Activated CD4-positive, alpha-beta T cell treated with anti-CD3 and anti-CD28 coated beads for 48 hours (primary cell): ENCODE measurements at regions not wholly inside any gene's neighbourhood (a gene's known extent, or its start where the extent isn't known, plus 50 kb on each side); places are given as distances from the start of the nearest gene placed in this dataset.
"Not testable (repeated sequence)": the region's sequence is repeated elsewhere in the genome, so short reads cannot be mapped to it uniquely, and the experiment has no call there.

Source experiments
- DNase-seq: peaks from one replicate; pipeline ENCODE4 v3.0.0-alpha.2; 2020

DNA sequence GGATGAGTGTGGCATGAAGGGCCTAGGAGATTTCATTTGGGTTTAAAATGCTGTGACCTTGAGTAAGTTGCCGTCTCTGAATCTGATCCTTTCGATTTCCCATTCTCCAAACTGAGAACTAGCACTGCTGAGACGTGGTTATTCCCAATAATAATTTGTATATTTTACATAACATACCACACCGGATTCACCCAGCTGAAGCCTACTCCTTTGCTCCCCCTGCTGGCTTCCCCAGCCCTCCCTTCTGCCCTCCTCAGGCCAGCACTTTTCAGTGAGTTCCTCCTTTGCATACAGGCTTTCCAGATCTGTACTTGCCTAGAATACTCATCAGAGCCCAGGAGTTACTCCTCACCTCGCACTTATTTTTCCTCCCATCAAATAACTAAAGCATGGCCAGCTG, 255.1 kb downstream of the OR4F29 start:
- DNase-seq = not testable (repeated sequence)

- DNase-seq = peak; percentile 4
Measured at GRCh38 chr1:191296-192049, 260.0 kb downstream of the OR4F29 start.

DNA sequence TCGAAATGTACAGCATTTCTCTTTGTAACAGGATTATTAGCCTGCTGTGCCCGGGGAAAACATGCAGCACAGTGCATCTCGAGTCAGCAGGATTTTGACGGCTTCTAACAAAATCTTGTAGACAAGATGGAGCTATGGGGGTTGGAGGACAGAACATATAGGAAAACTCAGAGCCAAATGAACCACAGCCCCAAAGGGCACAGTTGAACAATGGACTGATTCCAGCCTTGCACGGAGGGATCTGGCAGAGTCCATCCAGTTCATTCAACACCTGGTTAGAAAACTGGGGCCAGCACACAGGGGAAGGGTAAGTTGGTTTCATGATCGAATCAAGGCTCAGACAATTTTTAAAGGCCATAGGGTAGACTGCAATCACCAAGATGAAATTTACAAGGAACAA, 260.8 kb downstream of the OR4F29 start:
- not testable (repeated sequence) for DNase-seq

DNA sequence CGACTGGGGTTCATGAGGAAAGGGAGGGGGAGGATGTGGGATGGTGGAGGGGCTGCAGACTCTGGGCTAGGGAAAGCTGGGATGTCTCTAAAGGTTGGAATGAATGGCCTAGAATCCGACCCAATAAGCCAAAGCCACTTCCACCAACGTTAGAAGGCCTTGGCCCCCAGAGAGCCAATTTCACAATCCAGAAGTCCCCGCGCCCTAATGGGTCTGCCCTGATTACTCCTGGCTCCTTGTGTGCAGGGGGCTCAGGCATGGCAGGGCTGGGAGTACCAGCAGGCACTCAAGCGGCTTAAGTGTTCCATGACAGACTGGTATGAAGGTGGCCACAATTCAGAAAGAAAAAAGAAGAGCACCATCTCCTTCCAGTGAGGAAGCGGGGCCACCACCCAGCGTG, 261.6 kb downstream of the OR4F29 start:
- not testable (repeated sequence) for DNase-seq

DNA sequence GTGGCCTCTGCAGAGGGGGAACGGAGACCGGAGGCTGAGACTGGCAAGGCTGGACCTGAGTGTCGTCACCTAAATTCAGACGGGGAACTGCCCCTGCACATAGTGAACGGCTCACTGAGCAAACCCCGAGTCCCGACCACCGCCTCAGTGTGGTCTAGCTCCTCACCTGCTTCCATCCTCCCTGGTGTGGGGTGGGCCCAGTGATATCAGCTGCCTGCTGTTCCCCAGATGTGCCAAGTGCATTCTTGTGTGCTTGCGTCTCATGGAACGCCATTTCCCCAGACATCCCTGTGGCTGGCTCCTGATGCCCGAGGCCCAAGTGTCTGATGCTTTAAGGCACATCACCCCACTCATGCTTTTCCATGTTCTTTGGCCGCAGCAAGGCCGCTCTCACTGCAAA, 262.2 kb downstream of the OR4F29 start:
- DNase-seq = not testable (repeated sequence)

DNA sequence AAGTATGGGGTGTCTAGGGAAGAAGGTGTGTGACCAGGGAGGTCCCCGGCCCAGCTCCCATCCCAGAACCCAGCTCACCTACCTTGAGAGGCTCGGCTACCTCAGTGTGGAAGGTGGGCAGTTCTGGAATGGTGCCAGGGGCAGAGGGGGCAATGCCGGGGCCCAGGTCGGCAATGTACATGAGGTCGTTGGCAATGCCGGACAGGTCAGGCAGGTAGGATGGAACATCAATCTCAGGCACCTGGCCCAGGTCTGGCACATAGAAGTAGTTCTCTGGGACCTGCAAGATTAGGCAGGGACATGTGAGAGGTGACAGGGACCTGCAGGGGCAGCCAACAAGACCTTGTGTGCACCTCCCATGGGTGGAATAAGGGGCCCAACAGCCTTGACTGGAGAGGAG, 264.2 kb downstream of the OR4F29 start:
- DNase-seq = not testable (repeated sequence)

DNA sequence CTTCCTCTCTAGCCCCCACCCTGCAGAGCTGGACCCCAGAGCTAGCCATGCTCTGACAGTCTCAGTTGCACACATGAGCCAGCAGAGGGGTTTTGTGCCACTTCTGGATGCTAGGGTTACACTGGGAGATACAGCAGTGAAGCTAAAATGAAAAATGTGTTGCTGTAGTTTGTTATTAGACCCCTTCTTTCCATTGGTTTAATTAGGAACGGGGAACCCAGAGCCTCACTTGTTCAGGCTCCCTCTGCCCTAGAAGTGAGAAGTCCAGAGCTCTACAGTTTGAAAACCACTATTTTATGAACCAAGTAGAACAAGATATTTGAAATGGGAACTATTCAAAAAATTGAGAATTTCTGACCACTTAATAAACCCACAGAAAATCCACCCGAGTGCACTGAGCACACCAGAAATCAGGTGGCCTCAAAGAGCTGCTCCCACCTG, 264.8 kb downstream of the OR4F29 start:
- DNase-seq = not testable (repeated sequence)

GRCh38 chr1:186223-186622, 265.3 kb downstream of the OR4F29 start:
- not testable (repeated sequence) for DNase-seq

DNA sequence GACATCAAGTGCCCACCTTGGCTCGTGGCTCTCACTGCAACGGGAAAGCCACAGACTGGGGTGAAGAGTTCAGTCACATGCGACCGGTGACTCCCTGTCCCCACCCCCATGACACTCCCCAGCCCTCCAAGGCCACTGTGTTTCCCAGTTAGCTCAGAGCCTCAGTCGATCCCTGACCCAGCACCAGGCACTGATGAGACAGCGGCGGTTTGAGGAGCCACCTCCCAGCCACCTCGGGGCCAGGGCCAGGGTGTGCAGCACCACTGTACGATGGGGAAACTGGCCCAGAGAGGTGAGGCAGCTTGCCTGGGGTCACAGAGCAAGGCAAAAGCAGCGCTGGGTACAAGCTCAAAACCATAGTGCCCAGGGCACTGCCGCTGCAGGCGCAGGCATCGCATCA, 266.0 kb downstream of the OR4F29 start:
- DNase-seq = not testable (repeated sequence)

- not testable (repeated sequence) for DNase-seq
Measured at GRCh38 chr1:184336-184686, 267.2 kb downstream of the OR4F29 start.

DNA sequence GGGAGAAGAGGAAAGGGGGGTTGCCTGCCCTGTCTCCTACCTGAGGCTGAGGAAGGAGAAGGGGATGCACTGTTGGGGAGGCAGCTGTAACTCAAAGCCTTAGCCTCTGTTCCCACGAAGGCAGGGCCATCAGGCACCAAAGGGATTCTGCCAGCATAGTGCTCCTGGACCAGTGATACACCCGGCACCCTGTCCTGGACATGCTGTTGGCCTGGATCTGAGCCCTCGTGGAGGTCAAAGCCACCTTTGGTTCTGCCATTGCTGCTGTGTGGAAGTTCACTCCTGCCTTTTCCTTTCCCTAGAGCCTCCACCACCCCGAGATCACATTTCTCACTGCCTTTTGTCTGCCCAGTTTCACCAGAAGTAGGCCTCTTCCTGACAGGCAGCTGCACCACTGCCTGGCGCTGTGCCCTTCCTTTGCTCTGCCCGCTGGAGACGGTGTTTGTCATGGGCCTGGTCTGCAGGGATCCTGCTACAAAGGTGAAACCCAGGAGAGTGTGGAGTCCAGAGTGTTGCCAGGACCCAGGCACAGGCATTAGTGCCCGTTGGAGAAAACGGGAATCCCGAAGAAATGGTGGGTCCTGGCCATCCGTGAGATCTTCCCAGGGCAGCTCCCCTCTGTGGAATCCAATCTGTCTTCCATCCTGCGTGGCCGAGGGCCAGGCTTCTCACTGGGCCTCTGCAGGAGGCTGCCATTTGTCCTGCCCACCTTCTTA, 267.7 kb downstream of the OR4F29 start:
- DNase-seq = not testable (repeated sequence)

DNA sequence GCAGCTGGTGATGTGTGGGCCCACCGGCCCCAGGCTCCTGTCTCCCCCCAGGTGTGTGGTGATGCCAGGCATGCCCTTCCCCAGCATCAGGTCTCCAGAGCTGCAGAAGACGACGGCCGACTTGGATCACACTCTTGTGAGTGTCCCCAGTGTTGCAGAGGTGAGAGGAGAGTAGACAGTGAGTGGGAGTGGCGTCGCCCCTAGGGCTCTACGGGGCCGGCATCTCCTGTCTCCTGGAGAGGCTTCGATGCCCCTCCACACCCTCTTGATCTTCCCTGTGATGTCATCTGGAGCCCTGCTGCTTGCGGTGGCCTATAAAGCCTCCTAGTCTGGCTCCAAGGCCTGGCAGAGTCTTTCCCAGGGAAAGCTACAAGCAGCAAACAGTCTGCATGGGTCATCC, 268.4 kb downstream of the OR4F29 start:
- not testable (repeated sequence) for DNase-seq

GRCh38 chr1:182631-183030, 268.8 kb downstream of the OR4F29 start:
- not testable (repeated sequence) for DNase-seq

DNA sequence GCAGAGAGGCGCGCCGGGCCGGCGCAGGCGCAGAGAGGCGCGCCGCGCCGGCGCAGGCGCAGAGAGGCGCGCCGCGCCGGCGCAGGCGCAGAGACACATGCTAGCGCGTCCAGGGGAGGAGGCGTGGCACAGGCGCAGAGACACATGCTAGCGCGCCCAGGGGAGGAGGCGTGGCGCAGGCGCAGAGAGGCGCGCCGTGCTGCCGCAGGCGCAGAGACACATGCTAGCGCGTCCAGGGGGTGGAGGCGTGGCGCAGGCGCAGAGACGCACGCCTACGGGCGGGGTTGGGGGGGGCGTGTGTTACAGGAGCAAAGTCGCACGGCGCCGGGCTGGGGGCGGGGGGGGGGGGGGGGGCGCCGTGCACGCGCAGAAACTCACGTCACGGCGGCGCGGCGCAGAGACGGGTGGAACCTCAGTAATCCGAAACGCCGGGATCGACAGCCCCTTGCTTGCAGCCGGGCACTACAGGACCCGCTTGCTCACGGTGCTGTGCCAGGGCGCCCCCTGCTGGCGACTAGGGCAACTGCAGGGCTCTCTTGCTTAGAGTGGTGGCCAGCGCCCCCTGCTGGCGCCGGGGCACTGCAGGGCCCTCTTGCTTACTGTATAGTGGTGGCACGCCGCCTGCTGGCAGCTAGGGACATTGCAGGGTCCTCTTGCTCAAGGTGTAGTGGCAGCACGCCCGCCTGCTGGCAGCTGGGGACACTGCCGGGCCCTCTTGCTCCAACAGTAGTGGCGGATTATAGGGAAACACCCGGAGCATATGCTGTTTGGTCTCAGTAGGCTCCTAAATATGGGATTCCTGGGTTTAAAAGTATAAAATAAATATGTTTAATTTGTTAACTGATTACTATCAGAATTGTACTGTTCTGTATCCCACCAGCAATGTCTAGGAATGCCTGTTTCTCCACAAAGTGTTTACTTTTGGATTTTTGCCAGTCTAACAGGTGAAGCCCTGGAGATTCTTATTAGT, 269.9 kb downstream of the OR4F29 start:
- peak; percentile 57 for DNase-seq

- peak; percentile 15 for DNase-seq
Measured at GRCh38 chr1:180749-181205, 270.7 kb downstream of the OR4F29 start.

GRCh38 chr1:138842-139241, 312.6 kb downstream of the OR4F29 start:
- not testable (repeated sequence) for DNase-seq

- DNase-seq = not testable (repeated sequence)
Measured at GRCh38 chr1:137664-138063, 313.8 kb downstream of the OR4F29 start.

GRCh38 chr1:136344-136932, 315.0 kb downstream of the OR4F29 start:
- DNase-seq = not testable (repeated sequence)

DNA sequence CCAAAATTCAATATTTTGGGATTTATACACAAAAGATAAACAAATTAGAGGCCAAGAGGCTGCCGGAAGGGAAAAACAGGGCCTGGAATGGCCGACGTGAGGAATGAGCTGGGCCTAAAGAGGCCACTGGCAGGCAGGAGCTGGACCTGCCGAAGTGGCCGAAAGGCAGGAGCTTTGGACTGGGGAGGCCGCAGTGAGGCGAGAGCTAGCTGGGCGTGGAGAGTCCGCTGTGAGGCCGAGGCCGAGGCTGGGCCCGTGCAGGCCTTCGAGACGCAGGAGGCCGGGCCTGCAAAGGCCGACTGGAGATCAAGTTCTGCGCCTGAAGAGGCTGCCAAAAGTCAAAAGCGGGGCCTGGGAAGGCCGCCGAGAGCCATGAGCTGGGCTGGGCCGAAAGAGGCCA, 316.5 kb downstream of the OR4F29 start:
- DNase-seq = not testable (repeated sequence)

DNA sequence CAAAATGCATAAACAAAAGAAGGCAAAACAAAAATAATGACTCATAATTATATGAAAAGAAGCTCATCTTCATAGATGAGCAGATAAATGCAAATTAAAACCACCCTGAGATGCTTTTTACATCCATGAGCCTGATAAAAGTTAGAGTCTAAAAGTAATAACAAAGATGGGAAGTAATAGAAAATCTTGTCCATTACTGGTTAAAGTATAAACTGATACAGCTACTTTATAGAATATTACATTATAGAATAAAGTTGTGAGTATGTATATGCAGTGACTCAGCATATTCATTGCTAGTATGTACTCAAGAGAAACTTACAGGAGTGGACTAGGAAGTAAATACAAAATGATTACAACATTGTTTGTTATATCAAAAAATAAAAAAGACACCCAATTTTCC, 333.0 kb downstream of the OR4F29 start:
- DNase-seq = not testable (repeated sequence)

DNA sequence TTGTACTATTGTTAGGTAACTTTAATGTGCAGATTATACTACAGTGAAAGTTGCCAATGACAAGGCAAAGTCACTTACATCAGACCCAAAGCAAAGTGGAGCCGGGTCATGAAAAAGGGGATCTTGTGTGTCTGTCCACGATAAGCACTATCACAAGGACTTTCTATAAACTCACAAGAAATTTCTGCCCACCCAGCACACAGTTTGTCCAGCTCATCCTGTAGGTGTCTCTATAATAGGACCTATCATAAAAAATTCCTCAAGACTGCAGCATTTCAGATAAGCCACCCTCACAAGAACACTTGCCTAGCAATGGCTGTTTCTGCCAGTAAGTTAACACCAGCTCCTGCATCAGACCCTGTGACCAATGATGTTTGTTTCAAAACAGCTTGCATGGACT, 335.9 kb downstream of the OR4F29 start:
- DNase-seq = not testable (repeated sequence)

DNA sequence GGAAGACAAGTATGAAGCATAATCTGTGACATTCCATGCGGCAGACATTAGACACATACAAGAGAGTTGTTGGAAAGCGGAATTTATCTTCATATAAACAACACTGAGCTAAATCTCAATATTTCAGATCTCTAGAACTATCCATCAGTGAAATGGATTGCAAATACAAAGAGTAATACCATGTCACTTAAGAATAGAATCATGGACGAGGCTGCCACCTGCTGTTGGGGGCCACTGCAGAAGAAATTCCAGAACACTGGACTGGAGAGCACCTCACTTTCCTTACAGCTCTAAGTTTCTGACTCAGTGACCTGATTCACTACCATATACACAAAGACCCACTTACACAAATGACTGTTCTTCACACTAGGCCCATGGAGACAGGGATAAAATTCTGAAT, 346.7 kb downstream of the OR4F29 start:
- DNase-seq = peak; percentile 10
